CD4-positive, alpha-beta T cell treated with Interleukin-1 beta for 1 hour (primary cell): ENCODE measurements at regions not wholly inside any gene's neighbourhood (a gene's known extent, or its start where the extent isn't known, plus 50 kb on each side); places are given as distances from the start of the nearest gene placed in this dataset.

Source experiments
- DNase-seq, 2 donors: peaks; one replicate each; pipeline ENCODE4 v3.0.0-alpha.2; 2020 to 2022

DNA sequence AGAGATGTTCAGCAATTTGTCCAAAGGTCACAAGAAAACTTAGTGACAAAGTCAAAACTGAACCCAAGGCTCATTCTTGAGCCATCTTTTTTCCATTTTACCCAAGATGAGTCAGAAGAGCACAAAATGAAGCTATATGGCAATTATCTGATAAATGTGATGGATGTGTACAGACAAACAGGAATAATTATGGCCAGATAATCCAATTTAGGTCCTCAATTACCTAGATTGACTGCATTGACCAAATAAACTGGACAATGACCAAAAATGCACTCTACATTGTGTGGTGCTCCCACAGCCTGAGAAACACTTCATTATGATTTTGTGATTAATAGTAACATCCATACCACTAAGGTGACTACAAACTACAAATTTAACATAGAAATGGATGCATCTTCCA, 1105.8 kb downstream of the IGSF11 start:
- DNase-seq = no peak

- no peak for DNase-seq
Measured at GRCh38 chr3:117932441-117932840, 1102.2 kb downstream of the IGSF11 start.

GRCh38 chr3:117936159-117936558, 1098.5 kb downstream of the IGSF11 start:
- no peak for DNase-seq

DNA sequence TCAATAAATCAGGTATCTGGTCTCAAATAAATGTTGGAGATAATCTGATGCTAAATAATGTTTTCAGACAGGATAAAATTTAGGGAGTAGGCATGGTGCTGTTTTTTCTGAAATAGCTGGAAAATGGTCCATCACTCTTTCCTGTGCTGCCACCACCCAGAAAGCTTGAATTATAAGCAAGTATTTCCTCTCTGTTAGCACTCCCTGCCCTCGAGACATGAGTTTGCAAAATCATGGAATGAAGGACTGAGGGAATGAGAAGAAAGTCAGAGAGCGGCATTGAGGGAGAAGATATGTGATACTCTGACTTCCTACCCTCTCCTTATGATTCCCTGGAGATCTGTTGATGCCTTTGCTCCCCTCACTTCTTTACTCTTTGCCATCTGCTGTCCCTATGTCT, 1095.7 kb downstream of the IGSF11 start:
- no peak for DNase-seq

DNA sequence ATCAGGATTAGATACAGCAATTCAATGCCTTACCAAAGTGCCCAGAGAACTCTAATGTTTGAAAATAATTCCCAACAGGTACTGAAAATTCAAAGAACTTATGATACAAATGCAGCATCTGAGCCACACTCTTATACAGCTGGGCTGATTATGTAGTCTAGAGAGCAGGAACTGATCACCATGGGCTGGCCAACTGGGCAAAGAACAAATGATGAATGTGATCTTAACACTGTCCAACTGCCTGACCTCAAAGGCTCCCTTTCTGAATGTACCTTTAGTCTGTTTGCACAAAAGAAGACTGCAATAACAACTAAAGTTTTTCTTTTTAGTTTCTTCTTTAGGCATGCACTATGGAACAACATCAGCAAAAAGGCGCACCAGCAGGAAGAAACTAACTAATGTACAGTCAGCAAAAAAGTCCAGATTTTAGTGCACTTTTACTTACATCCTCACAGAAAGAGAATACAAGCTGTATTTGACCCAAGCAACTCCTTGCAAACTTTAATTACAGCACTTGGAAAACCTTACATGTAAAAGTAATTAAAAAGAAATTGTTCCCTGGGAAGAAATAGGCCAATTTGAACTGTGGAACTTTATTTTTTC, 1095.1 kb downstream of the IGSF11 start:
- no peak for DNase-seq

- DNase-seq = no peak
Measured at GRCh38 chr3:117941015-117941414, 1093.6 kb downstream of the IGSF11 start.

DNA sequence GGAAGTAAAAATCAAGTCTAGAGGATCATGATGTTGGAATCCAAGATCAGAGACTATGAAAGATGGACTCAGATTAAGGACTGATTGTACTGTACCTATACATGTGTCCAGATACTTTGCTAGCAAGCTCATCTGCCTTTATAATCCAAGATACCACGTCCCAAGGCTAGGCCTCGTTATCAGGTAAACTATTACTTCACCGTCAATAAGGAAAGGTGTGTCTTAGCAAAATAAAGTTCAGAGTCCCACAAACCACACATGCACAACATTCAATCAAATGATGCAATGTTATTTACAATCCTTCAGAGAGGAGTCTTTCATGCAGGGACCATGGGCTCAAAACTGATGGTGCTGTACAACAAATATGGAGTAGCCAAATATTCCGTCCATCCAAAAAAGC, 1092.9 kb downstream of the IGSF11 start:
- no peak for DNase-seq

DNA sequence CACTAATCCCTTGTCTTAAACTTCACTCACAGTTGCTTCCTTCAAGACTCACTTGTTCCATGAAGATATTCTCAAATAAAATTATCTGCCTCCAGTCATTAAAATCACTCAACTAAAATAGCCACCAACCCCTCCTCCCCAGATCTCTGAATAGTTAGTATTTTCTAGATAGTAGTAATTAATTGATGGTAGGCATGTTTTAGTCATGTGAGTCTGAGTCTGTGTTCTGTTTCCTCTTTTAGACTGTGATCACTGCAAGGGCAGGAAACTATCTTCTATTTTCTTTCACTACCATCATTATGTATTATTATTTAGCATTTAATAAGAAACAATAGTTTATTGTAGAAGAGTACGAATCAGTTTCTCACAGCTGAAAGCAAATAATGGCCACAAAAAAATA, 1080.5 kb downstream of the IGSF11 start:
- no peak for DNase-seq

- DNase-seq = no peak
Measured at GRCh38 chr3:117955196-117955595, 1079.5 kb downstream of the IGSF11 start.

GRCh38 chr3:117958027-117958426, 1076.6 kb downstream of the IGSF11 start:
- no peak for DNase-seq

DNA sequence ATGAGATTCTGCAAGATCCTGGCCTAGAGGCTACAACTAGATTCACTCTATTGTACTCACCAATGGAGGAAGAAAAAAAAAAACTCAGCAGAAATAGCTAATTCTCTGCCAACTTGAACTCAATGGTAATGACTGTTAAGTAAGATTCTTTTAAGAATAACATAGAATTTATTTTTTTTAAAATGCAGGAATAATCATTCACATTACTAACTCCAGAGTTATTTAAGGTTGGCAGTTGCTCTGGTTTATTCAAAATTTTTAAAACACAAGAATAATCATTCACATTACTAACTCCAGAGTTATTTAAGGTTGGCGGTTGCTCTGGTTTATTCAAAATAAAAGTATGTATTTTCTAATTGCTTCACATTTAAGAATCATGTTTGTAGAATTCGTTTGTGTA, 1071.9 kb downstream of the IGSF11 start:
- no peak for DNase-seq

GRCh38 chr3:117963858-117964257, 1070.8 kb downstream of the IGSF11 start:
- no peak for DNase-seq

DNA sequence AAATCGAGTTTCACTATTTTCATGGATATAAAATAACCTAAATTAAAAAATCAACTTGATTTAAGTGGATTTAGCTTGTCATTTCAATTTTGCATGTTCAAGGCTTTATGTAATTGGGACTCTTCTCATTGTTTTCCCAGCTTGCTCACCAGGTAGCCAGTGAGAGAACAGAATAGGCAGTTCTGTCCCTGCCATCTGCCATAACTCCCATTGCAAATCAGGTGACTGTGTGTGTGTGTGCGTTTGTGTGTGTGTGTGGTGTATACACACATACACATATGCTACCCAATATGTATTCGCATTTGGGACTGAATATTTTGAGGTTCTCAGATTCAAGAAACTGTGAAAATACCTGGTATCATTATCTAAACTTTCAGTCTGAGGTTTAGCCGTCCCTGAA, 1069.8 kb downstream of the IGSF11 start:
- no peak for DNase-seq

DNA sequence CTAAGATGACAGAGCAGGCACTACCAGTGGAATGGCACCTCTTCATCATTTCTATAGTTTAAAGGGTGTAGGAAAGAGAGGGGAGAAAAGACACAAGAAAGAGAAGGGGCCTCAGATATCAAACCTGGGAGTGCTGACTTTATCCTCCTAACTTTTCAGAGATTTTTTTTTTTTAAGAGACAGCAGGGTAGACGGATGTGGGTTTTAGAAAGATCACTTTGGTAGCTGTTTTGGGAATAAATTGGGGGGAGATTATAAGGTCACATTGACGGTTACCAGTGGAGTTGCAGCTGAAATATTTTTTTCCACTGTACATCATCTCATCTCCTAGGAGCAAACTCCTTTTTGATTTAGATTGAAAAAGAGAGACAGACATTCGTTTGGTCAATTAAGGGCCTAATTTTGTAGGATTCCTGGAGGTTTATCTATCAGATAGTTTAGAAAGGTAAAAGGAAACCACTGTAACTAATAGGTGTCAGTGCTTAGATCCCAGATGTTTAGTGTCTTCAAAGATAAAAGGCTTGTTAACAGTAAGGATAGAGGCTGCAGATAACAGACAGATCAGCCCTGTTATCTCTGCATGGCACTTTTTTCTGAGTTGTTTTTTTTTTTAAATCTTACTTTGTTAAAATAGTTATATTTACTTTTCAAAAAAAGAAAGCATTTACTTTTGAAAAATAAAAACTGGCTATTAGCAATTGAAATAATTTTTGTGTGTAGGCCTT, 1057.0 kb downstream of the IGSF11 start:
- no peak for DNase-seq

- no peak for DNase-seq
Measured at GRCh38 chr3:117979466-117979865, 1055.2 kb downstream of the IGSF11 start.

- DNase-seq = no peak
Measured at GRCh38 chr3:117987256-117987655, 1047.4 kb downstream of the IGSF11 start.

DNA sequence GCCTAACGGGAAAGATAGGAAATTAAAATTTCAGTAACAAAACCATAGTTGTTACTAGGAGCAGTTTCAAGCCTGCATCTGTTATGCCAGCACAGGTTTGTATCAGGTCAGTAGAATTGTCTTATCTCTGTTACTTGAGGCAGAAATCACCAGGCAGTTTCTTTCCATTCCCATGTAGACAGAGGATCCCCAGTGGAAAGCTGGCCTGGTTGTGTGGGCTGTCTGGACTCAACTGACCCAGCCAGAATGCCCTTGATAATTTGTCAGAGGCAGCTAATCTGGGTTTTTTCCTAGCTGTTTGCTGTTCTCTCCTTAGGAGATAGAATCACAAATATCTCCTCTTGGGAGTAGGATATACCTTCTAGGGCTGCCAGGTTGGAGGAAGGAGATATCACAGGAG, 1044.7 kb downstream of the IGSF11 start:
- no peak for DNase-seq

DNA sequence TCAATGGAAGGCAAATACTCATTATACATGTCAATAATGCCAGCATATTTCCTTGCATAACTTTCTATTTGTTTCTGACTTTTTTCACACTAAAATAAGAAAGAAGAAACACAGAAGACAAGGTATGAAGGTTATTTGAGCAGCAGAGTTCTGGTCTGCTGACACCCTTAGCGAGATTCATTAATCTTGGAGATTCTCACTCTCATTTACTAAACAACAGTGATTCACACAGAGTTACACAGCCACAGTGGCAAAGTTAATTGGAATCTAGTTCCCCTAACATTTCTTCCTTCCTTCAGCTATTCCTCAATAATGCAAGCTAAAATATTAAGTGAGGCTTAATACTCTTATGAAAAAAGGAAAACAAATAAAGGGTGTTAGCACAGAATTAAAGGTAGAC, 1044.0 kb downstream of the IGSF11 start:
- DNase-seq = no peak

GRCh38 chr3:117995842-117996437, 1038.7 kb downstream of the IGSF11 start:
- no peak for DNase-seq

- peak; percentile 18 for DNase-seq
Measured at GRCh38 chr3:117997201-117998049, 1037.2 kb downstream of the IGSF11 start.

DNA sequence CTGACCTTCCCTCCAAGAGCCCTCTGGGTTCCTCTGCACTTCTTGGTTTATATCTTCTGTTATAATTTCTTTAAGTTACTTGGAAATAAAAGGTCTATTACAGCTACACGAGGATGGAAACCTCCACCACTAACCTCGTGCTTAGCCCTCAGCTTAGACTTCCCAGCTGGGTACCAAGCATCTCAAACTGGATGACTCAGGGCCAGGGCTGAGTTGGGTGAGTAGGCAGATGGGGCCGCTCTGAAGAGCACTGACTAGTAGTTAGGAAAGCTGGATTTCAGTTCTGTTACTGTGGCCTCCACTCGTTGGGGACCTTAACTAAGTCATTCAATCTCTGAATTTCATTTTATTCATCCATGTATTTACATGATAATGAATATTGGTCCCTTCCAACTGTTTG, 1036.6 kb downstream of the IGSF11 start:
- no peak for DNase-seq

DNA sequence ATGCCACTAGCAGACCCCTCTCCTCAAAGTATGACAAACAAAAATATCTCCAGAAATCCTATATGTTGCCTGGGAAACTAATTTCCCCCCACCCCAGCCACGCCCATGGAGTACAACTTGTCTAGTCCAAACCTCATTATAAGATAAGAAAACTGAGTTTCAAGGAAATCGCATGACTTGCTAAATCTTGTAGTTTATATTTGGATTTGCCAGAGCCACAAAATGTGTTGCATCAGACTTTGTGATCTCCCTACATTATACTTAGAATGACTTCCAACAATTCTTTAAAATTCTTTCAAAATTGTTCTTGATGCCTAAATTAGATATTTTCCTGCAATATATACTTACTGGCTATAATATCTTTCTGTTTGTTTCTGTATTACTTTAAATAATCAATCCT, 1034.4 kb downstream of the IGSF11 start:
- no peak for DNase-seq

DNA sequence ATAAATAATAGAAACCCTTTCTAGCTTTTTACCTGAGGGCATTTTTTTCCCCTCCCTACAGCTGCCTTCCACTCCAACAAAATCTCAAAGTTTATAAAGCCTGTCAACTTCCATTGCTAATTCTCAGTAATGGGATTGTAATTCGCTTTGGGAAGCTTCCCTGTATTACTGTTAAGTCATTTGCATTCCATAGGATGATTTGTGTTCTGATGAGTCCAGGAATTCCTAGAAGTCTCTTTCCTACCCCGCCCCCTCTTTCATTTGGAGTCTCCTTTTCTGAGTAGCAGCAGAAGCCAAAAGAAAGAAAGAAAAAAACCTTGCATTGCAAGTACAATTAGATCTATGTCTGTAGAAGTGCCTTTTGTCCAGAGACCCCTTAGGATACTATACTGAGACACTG, 1033.3 kb downstream of the IGSF11 start:
- no peak for DNase-seq

GRCh38 chr3:118011910-118012309, 1022.7 kb downstream of the IGSF11 start:
- no peak for DNase-seq
